H1 (cell line): ENCODE measurements at regions not wholly inside any gene's neighbourhood (a gene's known extent, or its start where the extent isn't known, plus 50 kb on each side); places are given as distances from the start of the nearest gene placed in this dataset.

Experiments
- CTBP2 ChIP-seq: IDR thresholded peaks from 2 replicates; pipeline ENCODE4 v1.7.0; 2011; ENCODE audit warnings: borderline replicate concordance, mild to moderate bottlenecking, moderate library complexity, mixed read lengths, low read length; ENCODE audit not compliant: insufficient read depth, insufficient read length

DNA sequence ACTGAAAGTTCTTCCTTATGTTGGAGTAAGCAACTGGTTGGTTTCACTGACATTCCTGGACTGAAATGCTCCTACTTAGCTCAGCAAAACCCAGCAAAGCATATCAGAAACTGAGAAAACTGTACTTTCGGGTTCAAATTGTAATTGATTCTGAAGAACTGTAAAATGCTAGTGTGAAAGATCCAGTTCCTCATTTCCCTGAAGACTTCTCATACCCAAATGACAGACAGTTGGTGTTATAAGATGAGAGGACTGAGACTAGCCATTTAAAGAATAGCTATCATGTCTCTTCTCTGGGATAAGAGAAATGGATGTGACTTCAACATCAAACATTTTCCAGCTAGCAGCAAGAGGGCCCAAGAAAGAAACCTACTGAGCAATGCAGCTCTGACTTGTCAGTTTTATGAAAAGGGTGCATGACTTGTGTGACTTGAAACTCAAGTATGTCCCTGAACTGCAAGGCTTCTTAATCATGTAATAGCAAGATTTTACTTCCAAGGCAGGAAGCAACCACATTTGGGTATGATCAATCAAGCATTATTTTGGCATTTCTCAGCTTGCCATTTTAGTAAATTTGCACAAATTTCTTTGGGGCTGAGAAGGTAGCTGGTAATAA, 420.3 kb upstream of the MMADHC start (continued):
- TF ChIP-seq CTBP2 = no peak
